ENCODE measurements at regions not wholly inside any gene's neighbourhood (a gene's known extent, or its start where the extent isn't known, plus 50 kb on each side); places are given as distances from the start of the nearest gene placed in this dataset.

DNA sequence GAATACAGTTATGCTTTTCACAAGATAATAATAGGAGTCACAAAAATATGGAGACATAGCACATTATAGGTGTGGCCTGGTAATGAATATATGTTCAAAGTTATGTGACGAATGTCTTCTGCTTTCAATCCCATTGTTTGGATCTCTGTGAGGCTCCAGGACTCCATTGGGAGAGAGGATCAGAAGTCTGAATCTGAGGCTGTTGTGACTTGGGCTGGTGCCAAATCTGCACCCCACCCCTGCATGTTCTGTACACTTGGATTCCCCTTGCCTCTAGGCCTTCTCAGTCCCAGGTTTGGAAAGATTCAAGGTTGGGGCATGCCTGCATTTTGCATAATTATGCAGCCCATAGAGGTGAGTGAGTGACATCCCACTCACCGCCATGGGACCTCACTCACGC, 103.1 kb upstream of the MGAT5 start:
- no peak overlapping the region for H3K56ac ChIP-seq (replicated peaks; ENCODE audit: insufficient read length, low read depth, low read length)
- ChIA-PET CTCF (ENCODE audit: partially characterized antibody) (interaction anchor here (1.4 kb wide), 1 partner anchor 15 kb away, joined by 4 read pairs; no protein-coding TSS in a partner anchor), POLR2A (ENCODE audit: partially characterized antibody) (no interaction called here)
- peaks cover 0 to 7% of the 10 kb centered on the region in 2 experiments for H4K20me1 ChIP-seq (replicated peaks in 1 of 2; ENCODE audit: control insufficient read depth in 1 of 2, insufficient read depth in 2 of 2, low read length in 2 of 2)
- no peaks in the 10 kb centered on the region for H3K36me3 ChIP-seq (ENCODE audit: control insufficient read depth in 2 of 4, insufficient read depth in 4 of 4, low read length in 3 of 4)
- DNase-seq (ENCODE audit: low read depth in 1 of 2, low spot score in 2 of 2) = no peak
- no peak overlapping the region for H2AK5ac ChIP-seq (ENCODE audit: low read depth, low read length)
- WGBS, 2 experiments (ENCODE audit: extremely low coverage in 1 of 2, insufficient coverage in 1 of 2, insufficient read length in 1 of 2, insufficient replicate concordance in 2 of 2, low coverage in 1 of 2, low lambda C conversion rate in 2 of 2, missing lambda C conversion rate in 1 of 2) = 93% methylated on average over 3 of the region's 3 CpGs; no CpG with 5 or more reads in 1 of the 2 experiments
- H3K79me1 ChIP-seq (ENCODE audit: low read depth, low read length) = peaks cover 4% of the 10 kb centered on the region
- no peak overlapping the region for H3K4me2 ChIP-seq (ENCODE audit: insufficient read depth in 1 of 2, low read depth in 2 of 2, low read length in 2 of 2)
- H3K4me1 ChIP-seq (replicated peaks in 1 of 4; ENCODE audit: control insufficient read depth in 3 of 4, insufficient read depth in 4 of 4, low read length in 3 of 4) = peaks cover 0 to 4% (median 3%) of the 10 kb centered on the region in 4 experiments; a peak in 2 of 7 replicates
- no peak overlapping the region for H2BK15ac ChIP-seq (ENCODE audit: low read length)
- no peak overlapping the region for H3K23ac ChIP-seq (ENCODE audit: insufficient read length)
- no peak overlapping the region for H2BK5ac ChIP-seq (ENCODE audit: low read depth, low read length)
- H3K23me2 ChIP-seq (ENCODE audit: low read depth, low read length) = no peaks in the 10 kb centered on the region
- H2BK12ac ChIP-seq (ENCODE audit: low read depth, low read length) = no peak overlapping the region
- no peak overlapping the region for H2BK120ac ChIP-seq (replicated peaks; ENCODE audit: low read depth, low read length)
- no peaks in the 10 kb centered on the region; a peak in 1 of 4 replicates for H3K9me3 ChIP-seq (ENCODE audit: insufficient read depth in 2 of 2, low read depth in 1 of 2, low read length in 1 of 2)
- H3K4me3 ChIP-seq (ENCODE audit: extremely low read depth in 1 of 4, insufficient read depth in 2 of 4, low read depth in 3 of 4, low read length in 4 of 4) = no peak overlapping the region
- peaks cover 0 to 56% of the 10 kb centered on the region in 2 experiments; a peak in 2 of 4 replicates for H3K79me2 ChIP-seq (ENCODE audit: control insufficient read depth in 1 of 2, insufficient read depth in 2 of 2, low read length in 2 of 2)
- H2AFZ ChIP-seq (ENCODE audit: low read length) = no peak overlapping the region
- no peak overlapping the region for H3K18ac ChIP-seq (ENCODE audit: extremely low read depth, low read length)
- no peak overlapping the region for H3K4ac ChIP-seq (replicated peaks; ENCODE audit: insufficient read length, low read depth, low read length)
- H3K9ac ChIP-seq (replicated peaks in 1 of 4; ENCODE audit: extremely low read depth in 1 of 4, low read depth in 3 of 4, low read length in 3 of 4) = no peak overlapping the region
- no peak overlapping the region for H4K8ac ChIP-seq (ENCODE audit: extremely low read depth, insufficient read depth, low read length)
- no peak overlapping the region for H4K91ac ChIP-seq (replicated peaks; ENCODE audit: insufficient read length, low read length)
- no peak overlapping the region for H4K5ac ChIP-seq (ENCODE audit: insufficient read length, low read depth, low read length)
- no peak overlapping the region for H3K27ac ChIP-seq (ENCODE audit: low read depth, low read length)
- no peak overlapping the region for H3K14ac ChIP-seq (ENCODE audit: insufficient read length)
- FAIRE-seq = no peak
- H3K27me3 ChIP-seq (replicated peaks in 1 of 4; ENCODE audit: control insufficient read depth in 3 of 4, extremely low read depth in 1 of 4, insufficient read depth in 3 of 4, low read length in 3 of 4) = no peaks in the 10 kb centered on the region
- H2BK20ac ChIP-seq (ENCODE audit: low read length) = no peak overlapping the region
- TF ChIP-seq, protein P1, sequence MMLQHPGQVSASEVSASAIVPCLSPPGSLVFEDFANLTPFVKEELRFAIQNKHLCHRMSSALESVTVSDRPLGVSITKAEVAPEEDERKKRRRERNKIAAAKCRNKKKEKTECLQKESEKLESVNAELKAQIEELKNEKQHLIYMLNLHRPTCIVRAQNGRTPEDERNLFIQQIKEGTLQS (IDR thresholded peaks at IDR 0.05; ENCODE audit: insufficient read depth, low read depth, low read length) = no peak
- no peak for TF ChIP-seq KDM4A (IDR thresholded peaks at IDR 0.05; ENCODE audit: low read depth, low read length, severe bottlenecking)
- TF ChIP-seq TCF12 (IDR thresholded peaks at IDR 0.05; ENCODE audit: low read depth, low read length) = no peak
- no peak for TF ChIP-seq CBX8 (IDR thresholded peaks at IDR 0.05; ENCODE audit: borderline replicate concordance, low read depth, low read length)
- TF ChIP-seq CHD2 (IDR thresholded peaks at IDR 0.05; ENCODE audit: low read length) = no peak
- no peak for TF ChIP-seq RBBP5 (IDR thresholded peaks at IDR 0.05; ENCODE audit: borderline replicate concordance, low read depth, low read length)
- TF ChIP-seq SIX5 (IDR thresholded peaks at IDR 0.05; ENCODE audit: low read depth, low read length) = no peak
- no peak for TF ChIP-seq TAF1 (IDR thresholded peaks at IDR 0.05; ENCODE audit: low read depth, low read length)
- TF ChIP-seq RNF2 (IDR thresholded peaks at IDR 0.05; ENCODE audit: borderline replicate concordance, low read depth, low read length, missing control alignments, poor library complexity, severe bottlenecking) = no peak
- no peak for TF ChIP-seq MAFK (IDR thresholded peaks at IDR 0.05; ENCODE audit: low read depth, low read length)
- TF ChIP-seq POLR2A (IDR thresholded peaks at IDR 0.05; ENCODE audit: control extremely low read depth in 1 of 2, low read depth in 2 of 2, low read length in 2 of 2) = no peak
- no peak for TF ChIP-seq SUZ12 (IDR thresholded peaks at IDR 0.05; ENCODE audit: low read length)
- no peak for TF ChIP-seq FOSL1 (IDR thresholded peaks at IDR 0.05; ENCODE audit: insufficient read depth, low read depth, low read length)
- no peak for TF ChIP-seq TAF7 (optimal IDR thresholded peaks at IDR 0.05; ENCODE audit: borderline replicate concordance, low read depth, low read length)

Data from H1 (cell line).